Mesendoderm (in vitro differentiated cells): ENCODE measurements at regions not wholly inside any gene's neighbourhood (a gene's known extent, or its start where the extent isn't known, plus 50 kb on each side); places are given as distances from the start of the nearest gene placed in this dataset.

Experiments used
- DNase-seq: peaks from one replicate; pipeline ENCODE4 v3.0.0; 2013
- H2AK5ac ChIP-seq: 2 replicates; pipeline ENCODE4 v1.6.1; 2013; ENCODE audit warnings: low read length, inconsistent platforms
- H2BK120ac ChIP-seq: 2 replicates; pipeline ENCODE4 v1.6.1; 2013; ENCODE audit warnings: low read depth, mild to moderate bottlenecking, low read length, moderate library complexity, mixed read lengths
- H2BK15ac ChIP-seq: replicated peaks from 2 replicates; pipeline ENCODE4 v1.6.1; 2013; ENCODE audit warnings: low read depth, mild to moderate bottlenecking, moderate library complexity
- H2BK5ac ChIP-seq: 2 replicates; pipeline ENCODE4 v1.6.1; 2013; ENCODE audit warnings: low read length, inconsistent platforms
- H3K18ac ChIP-seq: 2 replicates; pipeline ENCODE4 v1.6.1; 2013; ENCODE audit warnings: mild to moderate bottlenecking, low read length, mixed read lengths
- H3K23ac ChIP-seq: one replicate; pipeline ENCODE4 v1.6.1; 2013; ENCODE audit warnings: low read length
- H3K27ac ChIP-seq: 2 replicates; pipeline ENCODE4 v1.5.1; 2013; ENCODE audit warnings: low read depth, mild to moderate bottlenecking, inconsistent platforms, low read length, moderate library complexity
- H3K27me3 ChIP-seq: 2 replicates; pipeline ENCODE4 v1.6.1; 2013; ENCODE audit warnings: low read length, control low read depth, mild to moderate bottlenecking, inconsistent platforms; ENCODE audit not compliant: insufficient read depth, poor library complexity
- H3K36me3 ChIP-seq: 2 replicates; pipeline ENCODE4 v1.6.1; 2013; ENCODE audit warnings: low read length, inconsistent platforms; ENCODE audit not compliant: control insufficient read depth, insufficient read depth
- H3K4ac ChIP-seq: one replicate; pipeline ENCODE4 v1.6.1; 2013; ENCODE audit warnings: low read depth, mild to moderate bottlenecking, low read length, moderate library complexity
- H3K4me1 ChIP-seq: 2 replicates; pipeline ENCODE4 v1.6.1; 2013; ENCODE audit warnings: low read depth, low read length, inconsistent platforms; ENCODE audit not compliant: control insufficient read depth
- H3K4me2 ChIP-seq: 2 replicates; pipeline ENCODE4 v1.6.1; 2013; ENCODE audit warnings: low read length
- H3K4me3 ChIP-seq: 2 replicates; pipeline ENCODE4 v1.5.1; 2013; ENCODE audit warnings: mild to moderate bottlenecking, low read length
- H3K56ac ChIP-seq: one replicate; pipeline ENCODE4 v1.6.1; 2013; ENCODE audit warnings: low read length
- H3K79me1 ChIP-seq: 2 replicates; pipeline ENCODE4 v1.6.1; 2013; ENCODE audit warnings: low read length, inconsistent platforms
- H3K79me2 ChIP-seq: 2 replicates; pipeline ENCODE4 v1.6.1; 2013; ENCODE audit warnings: mild to moderate bottlenecking, low read length; ENCODE audit not compliant: control insufficient read depth, insufficient read depth
- H3K9ac ChIP-seq: 2 replicates; pipeline ENCODE4 v1.6.1; 2013; ENCODE audit warnings: low read length, inconsistent platforms
- H4K5ac ChIP-seq: one replicate; pipeline ENCODE4 v1.6.1; 2013; ENCODE audit warnings: low read length
- H4K8ac ChIP-seq: one replicate; pipeline ENCODE4 v1.6.1; 2013; ENCODE audit warnings: low read depth, mild to moderate bottlenecking, control low read depth, low read length, moderate library complexity
- WGBS: extraction: QIAGEN DNeasy Blood & Tissue Kit; methylation state at CpG from one replicate; pipeline ENCODE4 v1.1.7; 2013; ENCODE audit warnings: low lambda C conversion rate, missing lambda C conversion rate; ENCODE audit not compliant: insufficient coverage; ENCODE audit errors: extremely low coverage; 5-methylcytosine and 5-hydroxymethylcytosine counted together

DNA sequence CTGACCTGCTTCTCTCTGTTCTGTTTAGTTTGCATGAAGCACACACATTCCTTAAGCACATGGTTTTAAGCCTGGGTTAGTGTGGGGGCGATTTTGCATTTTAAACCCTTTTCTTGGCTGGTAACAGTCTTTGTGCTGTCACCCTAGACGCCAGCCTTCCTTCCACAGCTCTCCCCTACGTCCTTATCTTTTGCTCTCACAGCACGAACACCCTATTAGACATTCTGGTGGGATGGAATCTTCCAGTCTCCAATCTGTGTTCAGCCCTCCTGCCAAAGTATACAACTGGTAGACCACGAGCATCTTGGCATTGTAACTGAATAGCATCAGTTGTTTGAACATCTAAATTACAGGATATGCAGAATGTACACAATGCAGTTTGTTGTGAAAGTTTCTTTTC lies 316.9 kb upstream of the IRX2 start:
- Histone ChIP-seq H3K79me2 (no peaks in the 10 kb centered on the region), H3K4me3 (no peak overlapping the region), H3K56ac (no peak overlapping the region), H3K79me1 (no peaks in the 10 kb centered on the region), H2BK5ac (no peak overlapping the region), H3K23ac (no peak overlapping the region), H2BK120ac (no peak overlapping the region), H3K4ac (no peak overlapping the region), H3K4me1 (no peaks in the 10 kb centered on the region), H3K18ac (no peak overlapping the region), H4K5ac (no peak overlapping the region), H3K4me2 (no peak overlapping the region), H2BK15ac (no peak overlapping the region), H3K27ac (no peak overlapping the region), H3K9ac (no peak overlapping the region), H2AK5ac (no peak overlapping the region), H3K27me3 (no peaks in the 10 kb centered on the region), H3K36me3 (no peaks in the 10 kb centered on the region), H4K8ac (no peak overlapping the region)
- no CpG with 5 or more reads among the region's 5 CpGs for WGBS
- DNase-seq: no peak

DNA sequence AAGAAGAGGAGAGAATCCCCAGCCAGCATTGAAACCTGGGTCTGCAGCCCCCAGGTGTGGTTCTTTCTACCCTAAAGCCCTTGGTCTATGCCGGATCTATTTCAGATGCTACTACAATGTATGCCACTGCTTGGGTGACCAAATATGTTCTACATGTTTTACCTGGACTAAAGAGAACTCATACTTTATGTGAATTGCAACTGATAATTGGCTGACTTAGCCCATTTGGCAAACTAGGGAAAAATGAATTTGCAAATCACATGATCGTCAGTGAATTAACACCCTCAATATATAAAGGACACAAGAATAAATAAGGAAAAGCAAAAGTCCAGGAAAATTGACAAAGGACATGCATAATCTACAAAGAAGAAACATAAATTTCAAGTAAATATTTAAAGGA lies 308.8 kb upstream of the IRX2 start:
- H2BK15ac ChIP-seq: no peak overlapping the region
- no peaks in the 10 kb centered on the region for H3K79me2 ChIP-seq
- H3K36me3 ChIP-seq: no peaks in the 10 kb centered on the region
- no peak overlapping the region for H3K23ac ChIP-seq
- no peak overlapping the region for H3K56ac ChIP-seq
- no peak overlapping the region for H3K9ac ChIP-seq
- no peak overlapping the region for H4K8ac ChIP-seq
- DNase-seq: no peak
- H4K5ac ChIP-seq: no peak overlapping the region
- H3K4me1 ChIP-seq: no peaks in the 10 kb centered on the region
- H2AK5ac ChIP-seq: no peak overlapping the region
- H3K27ac ChIP-seq: no peak overlapping the region
- H3K79me1 ChIP-seq: no peaks in the 10 kb centered on the region
- no peaks in the 10 kb centered on the region for H3K27me3 ChIP-seq
- H2BK5ac ChIP-seq: no peak overlapping the region
- H3K4me2 ChIP-seq: no peak overlapping the region
- no peak overlapping the region for H3K18ac ChIP-seq
- no peak overlapping the region for H3K4me3 ChIP-seq
- WGBS: no CpG with 5 or more reads among the region's 2 CpGs
- no peak overlapping the region for H3K4ac ChIP-seq
- H2BK120ac ChIP-seq: no peak overlapping the region

DNA sequence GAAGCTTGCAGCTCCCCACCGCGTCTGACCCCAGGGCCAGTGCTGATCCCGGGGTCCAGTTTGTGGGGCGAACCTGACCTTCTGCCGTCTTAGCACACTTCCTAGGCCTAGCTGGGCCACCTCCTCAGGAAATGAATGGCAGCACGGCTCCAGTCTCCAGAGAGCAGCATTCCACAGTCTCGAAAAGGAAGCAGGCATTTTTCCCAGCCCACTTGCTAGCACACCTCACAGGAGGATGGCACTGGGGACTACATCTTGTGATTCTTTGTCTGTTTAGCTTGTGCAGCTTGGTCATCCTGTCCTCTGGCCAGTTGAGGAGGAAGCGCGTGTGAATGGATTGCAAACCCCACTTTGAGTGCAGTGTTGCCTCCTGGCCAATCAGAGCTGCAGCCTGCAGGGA lies 308.0 kb upstream of the IRX2 start:
- Histone ChIP-seq H2BK15ac (no peak overlapping the region), H3K79me2 (no peaks in the 10 kb centered on the region), H4K5ac (no peak overlapping the region), H3K4me1 (no peaks in the 10 kb centered on the region), H3K18ac (no peak overlapping the region), H2AK5ac (no peak overlapping the region), H3K4ac (no peak overlapping the region), H3K79me1 (no peaks in the 10 kb centered on the region), H2BK5ac (no peak overlapping the region), H3K56ac (no peak overlapping the region), H3K4me3 (no peak overlapping the region), H4K8ac (no peak overlapping the region), H3K23ac (no peak overlapping the region), H3K4me2 (no peak overlapping the region), H3K36me3 (no peaks in the 10 kb centered on the region), H2BK120ac (no peak overlapping the region), H3K27me3 (no peaks in the 10 kb centered on the region), H3K27ac (no peak overlapping the region), H3K9ac (no peak overlapping the region)
- no CpG with 5 or more reads among the region's 9 CpGs for WGBS
- no peak for DNase-seq

DNA sequence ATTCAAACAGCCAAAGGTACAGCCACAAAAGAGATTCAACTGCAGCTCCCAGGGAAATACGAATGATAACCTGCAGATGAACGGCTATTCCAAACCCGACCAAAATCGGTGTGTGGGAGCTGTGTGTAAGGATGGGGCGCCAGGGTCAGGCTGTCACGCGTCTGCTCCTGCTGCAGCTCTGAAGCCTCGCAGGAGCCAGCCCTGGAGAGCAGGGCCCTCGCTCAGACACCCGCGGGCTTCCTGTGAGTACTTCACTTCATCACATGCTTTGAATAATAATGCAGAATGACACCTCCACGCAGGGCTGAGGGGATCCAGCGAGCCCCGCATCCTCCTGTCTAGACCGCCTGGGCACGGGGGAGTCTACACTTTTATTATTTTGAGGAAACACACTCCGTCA lies 307.5 kb upstream of the IRX2 start:
- no peak overlapping the region for H4K5ac ChIP-seq
- no peak for DNase-seq
- H3K4ac ChIP-seq: no peak overlapping the region
- no peak overlapping the region for H3K27ac ChIP-seq
- H4K8ac ChIP-seq: no peak overlapping the region
- no peaks in the 10 kb centered on the region for H3K27me3 ChIP-seq
- no peaks in the 10 kb centered on the region for H3K79me2 ChIP-seq
- no peak overlapping the region for H3K4me2 ChIP-seq
- no peak overlapping the region for H2BK15ac ChIP-seq
- no peaks in the 10 kb centered on the region for H3K79me1 ChIP-seq
- H2BK5ac ChIP-seq: no peak overlapping the region
- H3K9ac ChIP-seq: no peak overlapping the region
- H3K23ac ChIP-seq: no peak overlapping the region
- no CpG with 5 or more reads among the region's 17 CpGs for WGBS
- no peaks in the 10 kb centered on the region for H3K4me1 ChIP-seq
- no peak overlapping the region for H3K4me3 ChIP-seq
- no peak overlapping the region for H3K18ac ChIP-seq
- H3K56ac ChIP-seq: no peak overlapping the region
- H2BK120ac ChIP-seq: no peak overlapping the region
- no peak overlapping the region for H2AK5ac ChIP-seq
- no peaks in the 10 kb centered on the region for H3K36me3 ChIP-seq

DNA sequence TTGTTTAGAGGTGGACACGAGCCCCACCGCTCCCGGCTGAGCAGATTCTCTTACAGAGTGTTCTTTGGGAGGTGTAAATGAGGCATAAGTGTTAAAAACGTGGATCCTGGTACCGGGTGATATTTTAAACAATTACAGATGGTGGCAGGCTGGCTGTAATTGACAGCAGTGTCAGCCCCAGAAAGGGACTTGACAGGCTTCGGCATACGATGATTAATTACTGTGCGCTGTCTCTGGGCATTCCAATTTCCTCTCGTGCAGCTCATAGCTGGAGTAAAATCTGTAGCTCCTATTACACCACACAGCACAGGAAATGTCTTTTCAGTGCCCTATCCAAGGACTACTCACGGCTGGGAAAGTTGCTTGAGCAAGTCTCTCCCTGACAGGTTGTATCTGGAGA lies 305.4 kb upstream of the IRX2 start:
- H3K79me2 ChIP-seq: no peaks in the 10 kb centered on the region
- H3K18ac ChIP-seq: no peak overlapping the region
- H3K27me3 ChIP-seq: no peaks in the 10 kb centered on the region
- no peak overlapping the region for H2BK5ac ChIP-seq
- no peaks in the 10 kb centered on the region for H3K79me1 ChIP-seq
- no peak overlapping the region for H3K4ac ChIP-seq
- H3K4me1 ChIP-seq: no peaks in the 10 kb centered on the region
- DNase-seq: no peak
- no peak overlapping the region for H2BK120ac ChIP-seq
- no peak overlapping the region for H4K5ac ChIP-seq
- WGBS: no CpG with 5 or more reads among the region's 10 CpGs
- H3K56ac ChIP-seq: no peak overlapping the region
- no peak overlapping the region for H2AK5ac ChIP-seq
- no peak overlapping the region for H3K23ac ChIP-seq
- no peak overlapping the region for H3K9ac ChIP-seq
- H3K36me3 ChIP-seq: no peaks in the 10 kb centered on the region
- H3K4me2 ChIP-seq: no peak overlapping the region
- H2BK15ac ChIP-seq: no peak overlapping the region
- no peak overlapping the region for H4K8ac ChIP-seq
- H3K4me3 ChIP-seq: no peak overlapping the region
- H3K27ac ChIP-seq: no peak overlapping the region

DNA sequence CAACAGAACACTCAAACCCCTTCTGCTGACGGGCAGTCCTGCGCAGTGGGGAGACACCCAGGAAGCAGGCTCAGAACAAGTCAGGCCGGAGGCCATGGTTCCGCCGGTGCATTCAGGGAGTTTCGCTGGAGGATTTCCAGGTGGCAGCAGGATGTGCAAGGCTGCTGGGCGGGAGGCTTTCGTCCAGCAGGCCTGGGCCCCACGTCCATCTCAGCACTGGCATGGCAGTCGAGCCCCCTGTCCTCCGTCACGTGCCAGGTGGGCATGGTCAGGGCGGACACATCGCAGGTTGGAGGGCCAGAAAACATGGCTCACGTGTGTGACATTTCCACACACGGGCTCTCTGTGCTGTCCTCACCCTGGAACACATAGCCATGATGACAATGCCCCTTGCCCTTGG lies 299.9 kb upstream of the IRX2 start:
- no peak overlapping the region for H2BK5ac ChIP-seq
- H3K9ac ChIP-seq: no peak overlapping the region
- no peak overlapping the region for H3K4ac ChIP-seq
- no peaks in the 10 kb centered on the region for H3K4me1 ChIP-seq
- no peak overlapping the region for H2BK120ac ChIP-seq
- H4K8ac ChIP-seq: no peak overlapping the region
- no peak overlapping the region for H3K4me3 ChIP-seq
- no peak overlapping the region for H3K23ac ChIP-seq
- H3K27ac ChIP-seq: no peak overlapping the region
- no peak overlapping the region for H2AK5ac ChIP-seq
- no peak overlapping the region for H2BK15ac ChIP-seq
- H3K18ac ChIP-seq: no peak overlapping the region
- H3K79me2 ChIP-seq: no peaks in the 10 kb centered on the region
- H4K5ac ChIP-seq: no peak overlapping the region
- no peak overlapping the region for H3K4me2 ChIP-seq
- no peaks in the 10 kb centered on the region for H3K27me3 ChIP-seq
- WGBS: no CpG with 5 or more reads among the region's 16 CpGs
- H3K56ac ChIP-seq: no peak overlapping the region
- DNase-seq: no peak
- H3K36me3 ChIP-seq: no peaks in the 10 kb centered on the region
- H3K79me1 ChIP-seq: no peaks in the 10 kb centered on the region
